Gastroesophageal sphincter (tissue), 4 donors: ENCODE measurements at regions not wholly inside any gene's neighbourhood (a gene's known extent, or its start where the extent isn't known, plus 50 kb on each side); places are given as distances from the start of the nearest gene placed in this dataset.

Source experiments
- ATAC-seq: fragments of 150-250 bp; one replicate; pipeline ENCODE4 v1.9.1; 2016; ENCODE audit warnings: mild to moderate bottlenecking, moderate library complexity
- H3K27ac ChIP-seq, 4 donors: fragments of 200-600 bp; sonication (generic) in 3 of 4; 1 replicate in 3 of 4; 2 replicates in 1 of 4; pipeline ENCODE4 v1.5.1; 2016 to 2019
- H3K27me3 ChIP-seq: fragments of 200-600 bp; sonication (generic); one replicate; pipeline ENCODE4 v1.5.1; 2019
- H3K36me3 ChIP-seq, 2 donors: fragments of 200-600 bp; sonication (generic); one replicate each; pipeline ENCODE4 v1.5.1; 2019; ENCODE audit warnings: control low read depth in 1 of 2
- H3K4me1 ChIP-seq, 3 donors: fragments of 200-600 bp; sonication (generic); 1 replicate in 2 of 3; 2 replicates in 1 of 3; pipeline ENCODE4 v1.5.1; 2016 to 2019; ENCODE audit warnings: control low read depth in 2 of 3
- H3K4me3 ChIP-seq, 2 donors: fragments of 200-600 bp; sonication (generic); one replicate each; pipeline ENCODE4 v1.5.1; 2019; ENCODE audit warnings: mild to moderate bottlenecking in 1 of 2, moderate library complexity in 1 of 2
- H3K9me3 ChIP-seq, 3 donors: fragments of 200-600 bp; sonication (generic); one replicate each; pipeline ENCODE4 v1.5.1; 2017 to 2019; ENCODE audit warnings: control low read depth in 2 of 3
- EP300 ChIP-seq: sonication (generic); formaldehyde crosslinking; IDR thresholded peaks from one replicate; pipeline ENCODE4 v1.6.1; 2017; ENCODE audit warnings: antibody characterized with exemption, mild to moderate bottlenecking
- POLR2A ChIP-seq, 2 donors: fragments of 450-650 bp; IDR thresholded peaks; one replicate each; pipeline ENCODE4 v1.6.1; 2017; ENCODE audit warnings: antibody characterized with exemption in 2 of 2, mild to moderate bottlenecking in 2 of 2, moderate library complexity in 1 of 2
- POLR2AphosphoS5 ChIP-seq: sonication (generic); formaldehyde crosslinking; IDR thresholded peaks from one replicate; pipeline ENCODE4 v1.6.1; 2017; ENCODE audit warnings: antibody characterized with exemption
- WGBS, 2 donors: methylation state at CpG; one replicate each; pipeline ENCODE4 v1.1.5; 2018; ENCODE audit warnings: low coverage in 1 of 2; 5-methylcytosine and 5-hydroxymethylcytosine counted together
- TF ChIP-seq, protein P1 (sequence below), 4 experiments: fragments of 200-600 bp in 2 of 4; fragments of 450-650 bp in 2 of 4; sonication (generic) in 1 of 4; IDR thresholded peaks; one replicate each; pipeline ENCODE4 v1.5.1; 2017 to 2019; ENCODE audit warnings: antibody characterized with exemption in 4 of 4, mild to moderate bottlenecking in 2 of 4, moderate library complexity in 2 of 4

DNA sequence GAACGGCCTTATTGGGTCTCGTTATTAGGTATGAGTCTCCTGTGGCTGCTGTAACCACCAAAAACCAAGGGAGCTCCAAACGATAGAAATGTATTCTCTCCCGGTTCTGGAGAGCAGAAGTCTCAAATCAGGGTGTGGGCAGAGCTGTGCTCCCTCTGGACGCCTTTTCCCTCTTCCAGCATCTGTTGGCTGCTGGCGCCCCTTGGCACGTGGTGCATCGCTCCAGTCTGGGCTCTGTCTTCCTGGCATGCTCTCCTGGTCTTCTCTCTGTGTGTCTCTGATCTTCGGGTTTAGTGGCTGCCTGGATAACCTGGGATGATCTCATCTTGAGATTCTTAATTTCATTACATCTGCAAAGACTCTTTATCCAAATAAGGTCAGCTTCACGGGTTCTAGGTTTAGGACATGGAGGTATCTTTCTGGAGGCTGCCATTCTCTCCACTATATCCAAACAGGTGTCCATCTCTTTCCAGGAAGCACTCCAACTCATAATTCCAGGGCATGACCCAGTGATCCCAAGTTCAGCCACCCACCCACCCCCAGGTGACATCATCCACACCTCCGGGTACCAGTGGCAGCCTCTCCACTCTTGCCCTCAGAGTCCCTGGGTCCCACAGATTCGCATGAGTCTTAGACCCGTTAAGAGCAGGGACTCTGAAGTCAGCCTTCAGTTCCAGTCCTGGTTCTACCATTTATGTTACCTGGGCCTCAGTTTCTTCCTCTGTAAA is 145.5 kb upstream of the FOXF1 start:
- Histone ChIP-seq H3K4me3 (no peak overlapping the region), H3K36me3 (no peaks in the 10 kb centered on the region), H3K27me3 (no peaks in the 10 kb centered on the region), H3K9me3 (no peaks in the 10 kb centered on the region), H3K27ac (peak overlapping the region; percentile 81 to 86 (median 83)), H3K4me1 (peaks cover 3 to 60% (median 3%) of the 10 kb centered on the region in 3 donors)
- 44 to 60% methylated on average over 6 to 8 of the region's 13 CpGs for WGBS, 2 donors
- ATAC-seq: no peak
- TF ChIP-seq, protein P1, sequence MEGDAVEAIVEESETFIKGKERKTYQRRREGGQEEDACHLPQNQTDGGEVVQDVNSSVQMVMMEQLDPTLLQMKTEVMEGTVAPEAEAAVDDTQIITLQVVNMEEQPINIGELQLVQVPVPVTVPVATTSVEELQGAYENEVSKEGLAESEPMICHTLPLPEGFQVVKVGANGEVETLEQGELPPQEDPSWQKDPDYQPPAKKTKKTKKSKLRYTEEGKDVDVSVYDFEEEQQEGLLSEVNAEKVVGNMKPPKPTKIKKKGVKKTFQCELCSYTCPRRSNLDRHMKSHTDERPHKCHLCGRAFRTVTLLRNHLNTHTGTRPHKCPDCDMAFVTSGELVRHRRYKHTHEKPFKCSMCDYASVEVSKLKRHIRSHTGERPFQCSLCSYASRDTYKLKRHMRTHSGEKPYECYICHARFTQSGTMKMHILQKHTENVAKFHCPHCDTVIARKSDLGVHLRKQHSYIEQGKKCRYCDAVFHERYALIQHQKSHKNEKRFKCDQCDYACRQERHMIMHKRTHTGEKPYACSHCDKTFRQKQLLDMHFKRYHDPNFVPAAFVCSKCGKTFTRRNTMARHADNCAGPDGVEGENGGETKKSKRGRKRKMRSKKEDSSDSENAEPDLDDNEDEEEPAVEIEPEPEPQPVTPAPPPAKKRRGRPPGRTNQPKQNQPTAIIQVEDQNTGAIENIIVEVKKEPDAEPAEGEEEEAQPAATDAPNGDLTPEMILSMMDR (IDR thresholded peaks at IDR 0.05): no peak
- TF ChIP-seq EP300 (no peak), POLR2A (IDR thresholded peaks at IDR 0.05) (no peak), POLR2AphosphoS5 (no peak)

DNA sequence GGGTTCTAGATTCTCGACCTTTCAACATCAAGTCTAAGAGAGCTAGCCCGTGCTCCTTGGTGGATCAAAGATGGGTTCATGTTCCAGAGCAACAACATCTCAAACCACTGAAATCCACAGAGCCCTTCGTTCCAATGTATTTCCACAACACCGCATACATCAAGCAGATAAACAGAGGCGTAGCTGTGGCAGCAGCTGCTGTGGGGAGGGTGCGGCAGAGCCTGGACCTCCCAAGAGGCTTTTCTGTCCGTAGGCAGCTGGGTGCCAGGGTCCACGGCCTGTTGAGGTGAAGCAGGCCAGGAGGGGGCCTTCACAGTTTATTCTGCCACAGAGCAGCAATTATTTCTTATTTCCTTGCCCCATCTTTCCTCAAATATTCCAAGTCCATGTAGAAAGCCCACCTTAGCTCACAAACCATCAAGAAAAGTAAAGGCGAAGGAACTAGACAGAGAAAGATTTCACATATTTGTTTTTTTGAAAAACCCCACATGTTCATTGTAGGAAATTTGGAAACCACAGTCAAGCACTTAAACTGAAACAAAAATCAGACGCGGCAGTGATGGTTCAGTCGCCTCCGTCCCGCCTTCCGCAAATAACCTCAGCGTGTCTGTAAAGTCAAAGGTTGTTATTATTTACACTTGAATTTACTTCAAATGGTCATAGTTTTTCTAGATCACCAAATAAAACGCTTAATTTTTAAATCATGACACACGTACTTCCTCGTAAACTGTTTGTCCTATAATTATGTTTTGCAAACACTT is 144.6 kb upstream of the FOXF1 start:
- ATAC-seq: no peak
- no peaks in the 10 kb centered on the region for H3K9me3 ChIP-seq
- H3K4me1 ChIP-seq: peaks cover 3 to 60% (median 3%) of the 10 kb centered on the region in 3 donors
- whole genome bisulfite sequencing, 2 donors: 60 to 76% methylated on average over 14 to 16 of the region's 19 CpGs
- H3K36me3 ChIP-seq: no peaks in the 10 kb centered on the region
- TF ChIP-seq POLR2A (IDR thresholded peaks at IDR 0.05): no peak
- TF ChIP-seq EP300: no peak
- no peak for TF ChIP-seq POLR2AphosphoS5
- TF ChIP-seq, protein P1 (IDR thresholded peaks at IDR 0.05): no peak
- peak overlapping the region; percentile 81 to 86 (median 83) for H3K27ac ChIP-seq
- no peaks in the 10 kb centered on the region for H3K27me3 ChIP-seq
- H3K4me3 ChIP-seq: no peak overlapping the region

DNA sequence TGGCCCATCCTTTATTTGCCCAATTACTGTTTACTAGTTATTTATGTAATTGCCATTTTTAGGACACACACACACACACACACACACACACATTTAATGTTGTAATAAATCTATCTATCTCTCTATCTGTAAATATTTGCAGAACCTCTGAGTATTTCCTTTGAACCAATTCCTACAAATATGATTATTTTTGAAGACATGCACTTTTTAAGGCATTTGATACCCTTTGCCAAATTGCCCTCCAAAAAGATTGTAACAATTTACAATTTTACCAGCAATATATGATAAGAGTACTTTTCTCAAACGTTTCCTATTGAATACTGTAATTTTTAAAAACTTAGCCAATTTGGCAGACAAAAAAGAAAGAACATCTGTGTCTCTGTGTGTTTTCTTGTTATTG is 143.8 kb upstream of the FOXF1 start:
- peak overlapping the region; percentile 81 to 86 (median 83) for H3K27ac ChIP-seq
- ATAC-seq: no peak

DNA sequence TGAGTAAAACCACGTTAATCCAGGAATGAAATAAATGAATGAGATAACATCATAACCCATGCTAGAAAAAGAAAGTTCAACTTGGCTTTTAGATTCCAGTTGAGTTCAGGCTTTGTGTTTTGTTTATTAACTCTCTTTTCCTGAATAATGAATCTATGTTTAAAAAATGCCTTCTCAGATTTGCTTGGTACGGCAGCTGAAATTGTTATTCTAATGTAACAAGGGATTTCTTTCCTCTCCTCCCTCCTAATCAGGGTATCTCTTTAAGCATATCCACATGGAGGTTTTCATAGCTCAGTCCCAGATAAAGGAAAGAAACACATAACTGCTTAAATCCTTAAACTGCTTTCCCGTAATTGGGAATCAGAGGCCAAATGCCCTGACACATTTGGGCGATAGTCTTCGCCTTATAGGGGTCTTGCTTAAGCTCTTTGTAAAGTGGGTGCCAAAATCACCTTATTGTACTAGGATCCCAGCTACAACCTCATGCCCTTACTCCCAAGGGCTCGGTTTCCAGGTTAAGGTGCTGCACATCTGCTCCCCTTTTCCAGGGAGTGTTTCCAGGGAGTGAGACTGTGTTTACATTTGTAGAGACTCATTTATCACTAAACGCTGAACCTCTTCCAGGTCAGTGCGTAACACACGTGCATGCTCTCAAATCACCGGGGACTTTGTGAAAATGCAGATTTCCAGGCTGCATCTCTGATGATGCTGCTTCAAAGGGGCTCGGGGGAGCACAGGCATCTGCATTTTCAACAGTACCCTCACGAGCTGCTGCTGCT is 142.8 kb upstream of the FOXF1 start:
- WGBS, 2 donors: 16 to 17% methylated on average over 5 to 8 of the region's 12 CpGs
- Histone ChIP-seq H3K36me3 (no peaks in the 10 kb centered on the region), H3K27ac (peak overlapping the region; percentile 63 to 85 (median 81)), H3K4me1 (peaks cover 3 to 58% (median 3%) of the 10 kb centered on the region in 3 donors), H3K9me3 (no peaks in the 10 kb centered on the region), H3K27me3 (no peaks in the 10 kb centered on the region), H3K4me3 (no peak overlapping the region)
- TF ChIP-seq EP300 (no peak), POLR2AphosphoS5 (peak; percentile 70), POLR2A (IDR thresholded peaks at IDR 0.05) (no peak)
- TF ChIP-seq, protein P1 (IDR thresholded peaks at IDR 0.05): no peak
- no peak for ATAC-seq

More for the DNA sequence above, 143.8 kb upstream of the FOXF1 start:
- Histone ChIP-seq H3K4me3 (no peak overlapping the region), H3K27me3 (no peaks in the 10 kb centered on the region), H3K9me3 (no peaks in the 10 kb centered on the region), H3K4me1 (peaks cover 3 to 60% (median 3%) of the 10 kb centered on the region in 3 donors), H3K36me3 (no peaks in the 10 kb centered on the region)
- TF ChIP-seq EP300 (no peak), POLR2A (IDR thresholded peaks at IDR 0.05) (no peak), POLR2AphosphoS5 (no peak)
- TF ChIP-seq, protein P1 (IDR thresholded peaks at IDR 0.05): no peak
- WGBS, 2 donors: 18 to 19% methylated on average over 1 of the region's 1 CpG
